ENCODE measurements at regions not wholly inside any gene's neighbourhood (a gene's known extent, or its start where the extent isn't known, plus 50 kb on each side); places are given as distances from the start of the nearest gene placed in this dataset.

GRCh38 chr18:24630346-24630880 is 170.0 kb downstream of the HRH4 start:
- no peak for DNase-seq (ENCODE audit: low read depth)
- no peak for TF ChIP-seq CTCF (IDR thresholded peaks at IDR 0.05; ENCODE audit: insufficient read depth, low read depth, low read length)

GRCh38 chr18:24631243-24632025 is 171.0 kb downstream of the HRH4 start:
- TF ChIP-seq CTCF (IDR thresholded peaks at IDR 0.05; ENCODE audit: insufficient read depth, low read depth, low read length), result no peak
- no peak overlapping the region for H3K4me3 ChIP-seq (ENCODE audit: low read depth, low read length)
- no peak for DNase-seq (ENCODE audit: low read depth)

More at GRCh38 chr18:24630346-24630880, 170.0 kb downstream of the HRH4 start:
- no peak overlapping the region for H3K4me3 ChIP-seq (ENCODE audit: low read depth, low read length)

GRCh38 chr18:24632158-24632988 is 171.9 kb downstream of the HRH4 start:
- no peak overlapping the region for H3K4me3 ChIP-seq (ENCODE audit: low read depth, low read length)
- no peak for DNase-seq (ENCODE audit: low read depth)
- TF ChIP-seq CTCF (IDR thresholded peaks at IDR 0.05; ENCODE audit: insufficient read depth, low read depth, low read length), result no peak

- H3K4me3 ChIP-seq (ENCODE audit: low read depth, low read length), result no peak overlapping the region
- DNase-seq (ENCODE audit: low read depth), result no peak
- no peak for TF ChIP-seq CTCF (IDR thresholded peaks at IDR 0.05; ENCODE audit: insufficient read depth, low read depth, low read length)
Observed at GRCh38 chr18:24633121-24633520, 172.7 kb downstream of the HRH4 start.

GRCh38 chr18:24649571-24649970 is 189.1 kb downstream of the HRH4 start:
- no peak overlapping the region for H3K4me3 ChIP-seq (ENCODE audit: low read depth, low read length)
- TF ChIP-seq CTCF (IDR thresholded peaks at IDR 0.05; ENCODE audit: insufficient read depth, low read depth, low read length), result no peak
- no peak for DNase-seq (ENCODE audit: low read depth)

GRCh38 chr18:24651434-24651833 is 191.0 kb downstream of the HRH4 start:
- no peak for TF ChIP-seq CTCF (IDR thresholded peaks at IDR 0.05; ENCODE audit: insufficient read depth, low read depth, low read length)
- H3K4me3 ChIP-seq (ENCODE audit: low read depth, low read length), result no peak overlapping the region
- no peak for DNase-seq (ENCODE audit: low read depth)

Measured in fibroblast of villous mesenchyme (primary cell).